ENCODE measurements at regions not wholly inside any gene's neighbourhood (a gene's known extent, or its start where the extent isn't known, plus 50 kb on each side); places are given as distances from the start of the nearest gene placed in this dataset.
"Not testable (repeated sequence)": the region's sequence is repeated elsewhere in the genome, so short reads cannot be mapped to it uniquely, and the experiment has no call there.

GRCh38 chr3:27802425-27802824 is 80.3 kb upstream of the EOMES start:
- no peak overlapping the region for H3K4me2 ChIP-seq
- no peaks in the 10 kb centered on the region for H3K4me1 ChIP-seq (ENCODE audit: insufficient read depth)
- TF ChIP-seq EZH2phosphoT487 (IDR thresholded peaks at IDR 0.05; ENCODE audit: low read depth, severe bottlenecking, unreplicated experiment) (no peak), EZH2 (IDR thresholded peaks at IDR 0.05; ENCODE audit: borderline replicate concordance) (no peak)
- TF ChIP-seq, protein P1, sequence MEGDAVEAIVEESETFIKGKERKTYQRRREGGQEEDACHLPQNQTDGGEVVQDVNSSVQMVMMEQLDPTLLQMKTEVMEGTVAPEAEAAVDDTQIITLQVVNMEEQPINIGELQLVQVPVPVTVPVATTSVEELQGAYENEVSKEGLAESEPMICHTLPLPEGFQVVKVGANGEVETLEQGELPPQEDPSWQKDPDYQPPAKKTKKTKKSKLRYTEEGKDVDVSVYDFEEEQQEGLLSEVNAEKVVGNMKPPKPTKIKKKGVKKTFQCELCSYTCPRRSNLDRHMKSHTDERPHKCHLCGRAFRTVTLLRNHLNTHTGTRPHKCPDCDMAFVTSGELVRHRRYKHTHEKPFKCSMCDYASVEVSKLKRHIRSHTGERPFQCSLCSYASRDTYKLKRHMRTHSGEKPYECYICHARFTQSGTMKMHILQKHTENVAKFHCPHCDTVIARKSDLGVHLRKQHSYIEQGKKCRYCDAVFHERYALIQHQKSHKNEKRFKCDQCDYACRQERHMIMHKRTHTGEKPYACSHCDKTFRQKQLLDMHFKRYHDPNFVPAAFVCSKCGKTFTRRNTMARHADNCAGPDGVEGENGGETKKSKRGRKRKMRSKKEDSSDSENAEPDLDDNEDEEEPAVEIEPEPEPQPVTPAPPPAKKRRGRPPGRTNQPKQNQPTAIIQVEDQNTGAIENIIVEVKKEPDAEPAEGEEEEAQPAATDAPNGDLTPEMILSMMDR (IDR thresholded peaks at IDR 0.05; ENCODE audit: poor library complexity), result no peak
- H3K9me2 ChIP-seq (replicated peaks; ENCODE audit: insufficient read depth), result no peaks in the 10 kb centered on the region
- H3K9me3 ChIP-seq (ENCODE audit: low read depth), result no peaks in the 10 kb centered on the region
- H4K20me1 ChIP-seq (ENCODE audit: insufficient read depth, poor library complexity, severe bottlenecking), result no peaks in the 10 kb centered on the region
- no peak overlapping the region for H3K27ac ChIP-seq
- no peak overlapping the region for H2AFZ ChIP-seq
- H3K36me3 ChIP-seq (replicated peaks; ENCODE audit: insufficient read depth, low read depth), result no peaks in the 10 kb centered on the region
- 92% methylated on average over 2 of the region's 2 CpGs for WGBS (ENCODE audit: low lambda C conversion rate, missing lambda C conversion rate)
- H3K4me3 ChIP-seq, result no peak overlapping the region
- H3K79me2 ChIP-seq, result no peaks in the 10 kb centered on the region
- H3K27me3 ChIP-seq, result no peaks in the 10 kb centered on the region
- no peak for DNase-seq (ENCODE audit: low spot score)

GRCh38 chr3:27802849-27803248 is 80.7 kb upstream of the EOMES start:
- TF ChIP-seq EZH2 (IDR thresholded peaks at IDR 0.05; ENCODE audit: borderline replicate concordance), result no peak
- no peak for TF ChIP-seq EZH2phosphoT487 (IDR thresholded peaks at IDR 0.05; ENCODE audit: low read depth, severe bottlenecking, unreplicated experiment)
- TF ChIP-seq, protein P1 (IDR thresholded peaks at IDR 0.05; ENCODE audit: poor library complexity), result no peak
- no peak overlapping the region for H2AFZ ChIP-seq
- no peak overlapping the region for H3K4me3 ChIP-seq
- H3K9me2 ChIP-seq (replicated peaks; ENCODE audit: insufficient read depth), result no peaks in the 10 kb centered on the region
- H3K79me2 ChIP-seq, result no peaks in the 10 kb centered on the region
- no peak overlapping the region for H3K4me2 ChIP-seq
- no peaks in the 10 kb centered on the region for H3K27me3 ChIP-seq
- no peak overlapping the region for H3K27ac ChIP-seq
- no peaks in the 10 kb centered on the region for H3K36me3 ChIP-seq (replicated peaks; ENCODE audit: insufficient read depth, low read depth)
- H3K9me3 ChIP-seq (ENCODE audit: low read depth), result no peaks in the 10 kb centered on the region
- DNase-seq (ENCODE audit: low spot score), result no peak
- no peaks in the 10 kb centered on the region for H4K20me1 ChIP-seq (ENCODE audit: insufficient read depth, poor library complexity, severe bottlenecking)
- no peaks in the 10 kb centered on the region for H3K4me1 ChIP-seq (ENCODE audit: insufficient read depth)

DNA sequence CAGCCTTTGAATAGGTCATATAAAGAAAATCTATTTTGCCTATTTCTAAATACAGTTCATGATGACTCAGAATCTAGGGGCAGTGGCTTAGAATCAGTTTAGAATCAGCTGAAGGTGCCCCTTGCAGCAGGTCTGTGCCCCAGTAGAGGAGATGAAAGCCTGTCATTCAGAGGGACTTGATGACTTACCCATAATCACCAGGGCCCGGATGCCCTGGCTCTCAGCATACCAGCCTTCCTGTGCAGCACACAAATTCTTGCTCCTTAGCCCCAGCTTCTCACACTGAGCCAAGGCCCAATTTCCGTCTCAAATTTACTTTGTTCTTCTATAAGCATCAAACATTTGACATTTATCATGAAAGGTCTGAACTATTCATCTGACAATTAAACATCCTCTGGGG is 83.2 kb upstream of the EOMES start:
- Histone ChIP-seq H3K9me3 (ENCODE audit: low read depth) (no peaks in the 10 kb centered on the region), H3K9me2 (replicated peaks; ENCODE audit: insufficient read depth) (no peaks in the 10 kb centered on the region), H3K36me3 (replicated peaks; ENCODE audit: insufficient read depth, low read depth) (no peaks in the 10 kb centered on the region), H3K4me3 (no peak overlapping the region), H3K27me3 (no peaks in the 10 kb centered on the region), H2AFZ (no peak overlapping the region), H3K4me1 (ENCODE audit: insufficient read depth) (no peaks in the 10 kb centered on the region), H4K20me1 (ENCODE audit: insufficient read depth, poor library complexity, severe bottlenecking) (no peaks in the 10 kb centered on the region), H3K4me2 (no peak overlapping the region), H3K27ac (no peak overlapping the region), H3K79me2 (no peaks in the 10 kb centered on the region)
- TF ChIP-seq, protein P1 (IDR thresholded peaks at IDR 0.05; ENCODE audit: poor library complexity), result no peak
- no peak for TF ChIP-seq EZH2phosphoT487 (IDR thresholded peaks at IDR 0.05; ENCODE audit: low read depth, severe bottlenecking, unreplicated experiment)
- DNase-seq (ENCODE audit: low spot score), result no peak
- WGBS (ENCODE audit: low lambda C conversion rate, missing lambda C conversion rate), result 86% methylated on average over 2 of the region's 2 CpGs

DNA sequence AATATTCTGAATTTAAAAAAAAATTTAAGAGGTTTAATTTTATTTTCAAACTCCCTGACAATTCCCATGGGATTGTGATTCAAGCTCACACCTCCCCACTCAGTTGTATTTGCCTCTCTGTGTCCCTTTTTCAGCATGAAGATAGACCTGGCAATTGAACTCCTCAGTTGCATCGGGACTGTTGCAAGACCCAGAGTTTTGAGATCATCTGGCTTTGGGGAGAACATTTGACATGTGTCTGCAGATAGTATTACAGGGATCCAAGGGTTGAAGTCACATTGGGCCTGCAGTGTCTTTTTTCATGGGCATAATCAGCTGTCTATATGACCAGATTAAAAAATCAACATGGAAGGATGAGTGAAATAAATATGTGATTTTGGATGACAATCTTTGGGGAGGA is 91.1 kb upstream of the EOMES start:
- no peaks in the 10 kb centered on the region for H3K36me3 ChIP-seq (replicated peaks; ENCODE audit: insufficient read depth, low read depth)
- no peaks in the 10 kb centered on the region for H4K20me1 ChIP-seq (ENCODE audit: insufficient read depth, poor library complexity, severe bottlenecking)
- H2AFZ ChIP-seq, result no peak overlapping the region
- no peaks in the 10 kb centered on the region for H3K79me2 ChIP-seq
- no peak overlapping the region for H3K27ac ChIP-seq
- no peak for TF ChIP-seq EZH2phosphoT487 (IDR thresholded peaks at IDR 0.05; ENCODE audit: low read depth, severe bottlenecking, unreplicated experiment)
- TF ChIP-seq EZH2 (IDR thresholded peaks at IDR 0.05; ENCODE audit: borderline replicate concordance), result no peak
- TF ChIP-seq, protein P1 (IDR thresholded peaks at IDR 0.05; ENCODE audit: poor library complexity), result no peak
- no peak overlapping the region for H3K4me2 ChIP-seq
- 67% methylated on average over 1 of the region's 1 CpG for WGBS (ENCODE audit: low lambda C conversion rate, missing lambda C conversion rate)
- no peaks in the 10 kb centered on the region for H3K27me3 ChIP-seq
- H3K4me3 ChIP-seq, result no peak overlapping the region
- no peaks in the 10 kb centered on the region for H3K9me2 ChIP-seq (replicated peaks; ENCODE audit: insufficient read depth)
- no peaks in the 10 kb centered on the region for H3K9me3 ChIP-seq (ENCODE audit: low read depth)
- no peaks in the 10 kb centered on the region for H3K4me1 ChIP-seq (ENCODE audit: insufficient read depth)
- no peak for DNase-seq (ENCODE audit: low spot score)

DNA sequence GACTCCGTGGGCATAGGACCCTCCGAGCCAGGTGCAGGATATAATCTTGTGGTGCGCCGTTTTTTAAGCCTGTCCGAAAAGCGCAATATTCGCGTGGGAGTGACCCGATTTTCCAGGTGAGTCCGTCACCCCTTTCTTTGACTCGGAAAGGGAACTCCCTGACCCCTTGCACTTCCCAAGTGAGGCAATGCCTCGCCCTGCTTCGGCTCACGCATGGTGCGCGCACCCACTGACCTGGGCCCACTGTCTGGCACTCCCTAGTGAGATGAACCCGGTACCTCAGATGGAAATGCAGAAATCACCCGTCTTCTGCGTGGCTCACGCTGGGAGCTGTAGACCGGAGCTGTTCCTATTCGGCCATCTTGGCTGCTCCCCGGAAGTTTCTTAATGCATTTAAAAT is 99.5 kb upstream of the EOMES start:
- WGBS (ENCODE audit: low lambda C conversion rate, missing lambda C conversion rate), result 60% methylated on average over 23 of the region's 23 CpGs

More for the DNA sequence above, 99.5 kb upstream of the EOMES start:
- H4K20me1 ChIP-seq (ENCODE audit: insufficient read depth, poor library complexity, severe bottlenecking); H3K79me2 ChIP-seq; H3K9me2 ChIP-seq (replicated peaks; ENCODE audit: insufficient read depth); H3K4me3 ChIP-seq; H2AFZ ChIP-seq; H3K36me3 ChIP-seq (replicated peaks; ENCODE audit: insufficient read depth, low read depth); H3K4me2 ChIP-seq; DNase-seq (ENCODE audit: low spot score); H3K4me1 ChIP-seq (ENCODE audit: insufficient read depth); H3K9me3 ChIP-seq (ENCODE audit: low read depth); H3K27ac ChIP-seq; H3K27me3 ChIP-seq: not testable (repeated sequence)

Measured in hepatocyte (in vitro differentiated cells).